GM21390 (cell line): ENCODE measurements at regions not wholly inside any gene's neighbourhood (a gene's known extent, or its start where the extent isn't known, plus 50 kb on each side); places are given as distances from the start of the nearest gene placed in this dataset.

Source experiments
- ATAC-seq: cut with Tn5 transposase; IDR thresholded peaks from one replicate; pipeline ENCODE4 v1.9.1; 2021; ENCODE audit not compliant: unreplicated experiment

GRCh38 chr15:92565351-92566125 lies 90.0 kb downstream of the FAM174B start:
- no peak for ATAC-seq

- ATAC-seq: no peak
These were observed 93.8 kb downstream of the FAM174B start for GRCh38 chr15:92561754-92562153.

GRCh38 chr15:92553317-92553716 lies 102.3 kb downstream of the FAM174B start:
- ATAC-seq: no peak

GRCh38 chr15:92545996-92546395 lies 109.6 kb downstream of the FAM174B start:
- ATAC-seq: no peak

GRCh38 chr15:92541291-92542200 lies 114.0 kb downstream of the FAM174B start:
- ATAC-seq: no peak

GRCh38 chr15:92538115-92538514 lies 117.5 kb downstream of the FAM174B start:
- no peak for ATAC-seq

GRCh38 chr15:92533298-92533697 lies 122.3 kb downstream of the FAM174B start:
- no peak for ATAC-seq

- no peak for ATAC-seq
These were observed 124.2 kb downstream of the FAM174B start for GRCh38 chr15:92531406-92531805.

GRCh38 chr15:92528736-92529135 lies 126.8 kb downstream of the FAM174B start:
- no peak for ATAC-seq

- ATAC-seq: no peak
These were observed 128.4 kb downstream of the FAM174B start for GRCh38 chr15:92527197-92527596.

- no peak for ATAC-seq
These were observed 129.8 kb downstream of the FAM174B start for GRCh38 chr15:92525758-92526245.

- ATAC-seq: no peak
These were observed 130.6 kb downstream of the FAM174B start for GRCh38 chr15:92524874-92525565.

GRCh38 chr15:92524161-92524560 lies 130.5 kb downstream of the ST8SIA2 start:
- ATAC-seq: no peak

- ATAC-seq: no peak
These were observed 129.5 kb downstream of the ST8SIA2 start for GRCh38 chr15:92523176-92523575.

GRCh38 chr15:92521624-92522008 lies 127.9 kb downstream of the ST8SIA2 start:
- ATAC-seq: peak; percentile 94

- ATAC-seq: peak; percentile 15
These were observed 127.4 kb downstream of the ST8SIA2 start for GRCh38 chr15:92520914-92521623.

GRCh38 chr15:92519709-92520108 lies 126.0 kb downstream of the ST8SIA2 start:
- no peak for ATAC-seq
